Osteocyte (in vitro differentiated cells): ENCODE measurements at regions not wholly inside any gene's neighbourhood (a gene's known extent, or its start where the extent isn't known, plus 50 kb on each side); places are given as distances from the start of the nearest gene placed in this dataset.

Experiments used
- DNase-seq: peaks from one replicate; pipeline ENCODE4 v3.0.0; 2021; ENCODE audit warnings: mixed read lengths; ENCODE audit not compliant: unreplicated experiment; ENCODE audit errors: extremely low spot score
- H3K27ac Mint-ChIP-seq: one replicate; pipeline ENCODE4 v1.8.0; 2021; ENCODE audit warnings: mild to moderate bottlenecking, mixed read lengths; ENCODE audit not compliant: unreplicated experiment
- H3K27me3 Mint-ChIP-seq: one replicate; pipeline ENCODE4 v1.8.0; 2021; ENCODE audit warnings: mixed read lengths; ENCODE audit not compliant: unreplicated experiment
- H3K36me3 Mint-ChIP-seq: one replicate; pipeline ENCODE4 v1.8.0; 2021; ENCODE audit warnings: mixed read lengths; ENCODE audit not compliant: unreplicated experiment
- H3K4me1 Mint-ChIP-seq: one replicate; pipeline ENCODE4 v1.8.0; 2021; ENCODE audit warnings: mixed read lengths; ENCODE audit not compliant: unreplicated experiment
- H3K4me3 Mint-ChIP-seq: one replicate; pipeline ENCODE4 v1.8.0; 2021; ENCODE audit warnings: mild to moderate bottlenecking, moderate library complexity, mixed read lengths; ENCODE audit not compliant: unreplicated experiment
- H3K9me3 Mint-ChIP-seq: one replicate; pipeline ENCODE4 v1.8.0; 2021; ENCODE audit warnings: mixed read lengths; ENCODE audit not compliant: unreplicated experiment
- TF ChIP-seq, protein P1 (sequence below): fragments of 200-600 bp; sonication (generic); IDR thresholded peaks from 2 replicates; pipeline ENCODE4 v1.5.0; 2021; ENCODE audit warnings: antibody characterized with exemption, mild to moderate bottlenecking, moderate library complexity

DNA sequence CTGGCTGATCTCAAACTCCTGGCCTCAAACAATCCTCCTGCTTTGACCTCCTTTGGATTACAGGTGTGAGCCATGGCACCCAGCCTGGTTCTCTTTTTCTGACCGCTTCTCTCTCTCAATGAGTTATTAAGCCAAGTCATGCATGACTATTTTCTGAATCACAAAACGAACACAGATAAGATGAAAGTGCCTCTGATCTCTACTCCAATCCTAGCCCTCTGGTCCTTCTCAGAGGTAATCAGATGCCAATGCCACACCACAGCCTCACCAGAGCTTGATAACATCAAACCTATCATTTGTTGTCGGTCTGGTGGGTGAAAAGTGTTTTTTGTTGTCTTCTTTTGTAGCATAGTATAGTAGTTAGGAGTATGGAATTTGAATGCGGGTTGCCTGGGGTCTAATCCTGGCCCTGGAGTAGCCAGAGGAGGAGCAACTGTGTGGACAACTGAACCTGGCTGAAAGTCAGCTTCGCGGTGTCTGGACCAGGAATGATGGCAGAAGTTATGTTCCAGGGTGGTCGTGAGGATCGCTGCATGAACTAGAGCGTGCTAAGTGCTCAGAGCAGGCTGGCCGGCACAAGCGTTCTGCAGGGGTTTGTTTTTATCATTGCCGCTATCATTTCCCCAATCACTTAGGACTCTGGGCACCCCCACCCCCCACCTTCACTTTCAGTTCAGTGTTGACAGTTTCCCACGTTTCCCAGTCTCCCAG lies 77.9 kb downstream of the SPRING1 start:
- no peak overlapping the region for H3K4me3 Mint-ChIP-seq
- H3K4me1 Mint-ChIP-seq: peaks cover 54% of the 10 kb centered on the region

DNA sequence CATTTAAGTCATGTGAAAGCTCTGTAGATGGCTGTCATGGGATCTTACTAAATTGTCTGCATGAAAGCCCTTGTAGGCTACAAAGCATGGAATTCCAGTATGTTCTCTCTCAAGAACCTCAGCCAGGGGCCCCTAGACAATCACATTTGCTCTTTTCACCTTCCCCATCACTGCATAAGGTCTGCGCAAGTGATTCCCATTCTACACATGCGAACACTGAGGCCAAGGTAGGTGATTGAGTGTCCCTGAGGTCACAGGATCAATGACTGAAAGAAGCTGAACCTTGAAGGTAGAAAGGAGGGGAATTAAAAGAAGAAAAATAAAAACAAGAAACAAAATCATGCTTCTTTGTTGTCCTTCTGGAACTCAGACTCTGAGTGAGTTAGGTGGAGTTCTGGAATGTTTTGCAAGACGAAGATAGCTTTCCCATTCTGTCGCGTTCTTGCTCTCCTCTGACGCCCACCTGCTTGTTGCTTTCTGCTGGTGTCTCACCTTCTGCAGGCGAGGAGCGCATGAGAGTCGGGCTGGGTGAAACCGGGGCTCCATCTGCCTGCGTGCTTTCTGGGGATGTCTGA lies 79.9 kb downstream of the SPRING1 start:
- Mint-ChIP-seq H3K36me3 (no peaks in the 10 kb centered on the region), H3K27me3 (no peaks in the 10 kb centered on the region), H3K9me3 (no peaks in the 10 kb centered on the region), H3K27ac (peak overlapping the region; percentile 94), H3K4me1 (peaks cover 55% of the 10 kb centered on the region), H3K4me3 (peak overlapping the region; percentile 59)
- TF ChIP-seq, protein P1, sequence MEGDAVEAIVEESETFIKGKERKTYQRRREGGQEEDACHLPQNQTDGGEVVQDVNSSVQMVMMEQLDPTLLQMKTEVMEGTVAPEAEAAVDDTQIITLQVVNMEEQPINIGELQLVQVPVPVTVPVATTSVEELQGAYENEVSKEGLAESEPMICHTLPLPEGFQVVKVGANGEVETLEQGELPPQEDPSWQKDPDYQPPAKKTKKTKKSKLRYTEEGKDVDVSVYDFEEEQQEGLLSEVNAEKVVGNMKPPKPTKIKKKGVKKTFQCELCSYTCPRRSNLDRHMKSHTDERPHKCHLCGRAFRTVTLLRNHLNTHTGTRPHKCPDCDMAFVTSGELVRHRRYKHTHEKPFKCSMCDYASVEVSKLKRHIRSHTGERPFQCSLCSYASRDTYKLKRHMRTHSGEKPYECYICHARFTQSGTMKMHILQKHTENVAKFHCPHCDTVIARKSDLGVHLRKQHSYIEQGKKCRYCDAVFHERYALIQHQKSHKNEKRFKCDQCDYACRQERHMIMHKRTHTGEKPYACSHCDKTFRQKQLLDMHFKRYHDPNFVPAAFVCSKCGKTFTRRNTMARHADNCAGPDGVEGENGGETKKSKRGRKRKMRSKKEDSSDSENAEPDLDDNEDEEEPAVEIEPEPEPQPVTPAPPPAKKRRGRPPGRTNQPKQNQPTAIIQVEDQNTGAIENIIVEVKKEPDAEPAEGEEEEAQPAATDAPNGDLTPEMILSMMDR: no peak
- no peak for DNase-seq

More for the DNA sequence above, 77.9 kb downstream of the SPRING1 start:
- H3K9me3 Mint-ChIP-seq: no peaks in the 10 kb centered on the region
- peak overlapping the region; percentile 72 for H3K27ac Mint-ChIP-seq
- H3K36me3 Mint-ChIP-seq: no peaks in the 10 kb centered on the region
- DNase-seq: no peak
- TF ChIP-seq, protein P1: no peak
- no peaks in the 10 kb centered on the region for H3K27me3 Mint-ChIP-seq

DNA sequence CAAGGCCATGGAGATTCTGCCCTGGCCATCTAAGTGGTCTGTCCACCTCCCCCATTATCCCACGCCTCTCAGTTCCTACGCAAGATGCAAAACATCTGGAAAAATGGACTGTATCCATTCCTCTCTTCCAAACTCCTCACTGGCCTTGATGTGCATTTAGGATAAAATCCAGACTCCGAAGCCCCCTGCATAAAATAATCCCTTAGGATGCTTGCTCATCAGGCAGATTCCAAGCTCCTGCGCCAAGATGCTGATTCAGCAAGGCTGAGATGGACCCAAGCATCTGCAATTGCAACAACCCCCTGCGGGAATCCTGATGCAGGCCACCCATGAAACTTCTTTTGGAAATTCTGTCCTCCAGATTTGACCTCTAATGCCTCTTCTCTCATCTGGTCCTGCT lies 81.6 kb downstream of the SPRING1 start:
- no peaks in the 10 kb centered on the region for H3K9me3 Mint-ChIP-seq
- no peak overlapping the region for H3K4me3 Mint-ChIP-seq
- H3K4me1 Mint-ChIP-seq: peaks cover 41% of the 10 kb centered on the region
- no peak for DNase-seq
- no peaks in the 10 kb centered on the region for H3K27me3 Mint-ChIP-seq
- no peak overlapping the region for H3K27ac Mint-ChIP-seq
- no peaks in the 10 kb centered on the region for H3K36me3 Mint-ChIP-seq
- TF ChIP-seq, protein P1: no peak

DNA sequence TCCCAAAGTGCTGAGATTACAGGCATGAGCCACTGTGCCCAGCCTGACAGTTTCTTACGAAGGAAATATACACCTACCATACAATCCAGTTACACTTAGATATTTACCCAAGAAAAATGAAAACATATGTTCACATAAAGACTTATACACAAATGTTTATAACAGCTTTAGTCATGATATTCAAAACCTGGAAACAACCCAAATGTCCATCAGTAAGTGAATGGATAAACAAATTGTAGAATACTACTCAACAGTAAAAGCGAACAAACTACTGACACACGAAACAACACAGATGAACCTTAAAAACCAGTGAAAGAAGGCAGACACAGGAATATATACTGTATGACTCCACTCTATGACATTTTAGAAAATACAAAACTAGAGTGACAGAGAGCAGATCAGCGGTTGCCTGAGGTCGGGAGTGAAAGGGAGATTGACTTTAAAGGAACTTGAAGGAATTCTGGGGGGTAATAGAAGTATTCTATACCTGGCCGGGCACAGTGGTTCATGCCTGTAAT lies 83.6 kb downstream of the SPRING1 start:
- TF ChIP-seq, protein P1: no peak

DNA sequence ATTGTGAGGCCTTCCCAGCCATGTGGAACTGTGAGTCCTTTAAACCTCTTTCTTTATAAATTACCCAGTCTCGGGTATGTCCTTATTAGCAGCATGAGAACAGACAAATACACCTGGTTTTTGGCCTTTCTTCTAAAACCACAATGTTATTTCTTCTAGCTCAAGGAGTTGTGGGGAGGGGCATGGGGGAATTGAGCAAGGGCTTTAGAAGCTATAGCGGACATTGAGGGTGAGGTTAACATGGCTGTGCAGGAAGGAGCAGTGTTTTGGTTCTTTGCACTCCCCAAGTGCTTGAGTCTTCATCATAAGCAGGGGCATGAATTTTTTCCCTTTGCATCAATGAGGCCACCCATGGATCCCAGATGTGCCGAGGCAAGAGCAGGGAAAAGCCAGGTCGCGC lies 86.8 kb downstream of the SPRING1 start:
- H3K36me3 Mint-ChIP-seq: no peaks in the 10 kb centered on the region
- DNase-seq: no peak
- H3K4me1 Mint-ChIP-seq: peaks cover 19% of the 10 kb centered on the region
- H3K27ac Mint-ChIP-seq: no peak overlapping the region
- peaks cover 7% of the 10 kb centered on the region for H3K27me3 Mint-ChIP-seq
- H3K9me3 Mint-ChIP-seq: no peaks in the 10 kb centered on the region
- TF ChIP-seq, protein P1: no peak
- no peak overlapping the region for H3K4me3 Mint-ChIP-seq

More for the DNA sequence above, 83.6 kb downstream of the SPRING1 start:
- Mint-ChIP-seq H3K4me3 (no peak overlapping the region), H3K27ac (peak overlapping the region; percentile 25), H3K36me3 (no peaks in the 10 kb centered on the region), H3K27me3 (no peaks in the 10 kb centered on the region), H3K4me1 (peaks cover 43% of the 10 kb centered on the region), H3K9me3 (no peaks in the 10 kb centered on the region)
- no peak for DNase-seq
